Renal pelvis (tissue), 1 donor: ENCODE measurements at regions not wholly inside any gene's neighbourhood (a gene's known extent, or its start where the extent isn't known, plus 50 kb on each side); places are given as distances from the start of the nearest gene placed in this dataset.

Experiments
- DNase-seq: peaks from one replicate; pipeline ENCODE4 v3.0.0-alpha.2; 2013

DNA sequence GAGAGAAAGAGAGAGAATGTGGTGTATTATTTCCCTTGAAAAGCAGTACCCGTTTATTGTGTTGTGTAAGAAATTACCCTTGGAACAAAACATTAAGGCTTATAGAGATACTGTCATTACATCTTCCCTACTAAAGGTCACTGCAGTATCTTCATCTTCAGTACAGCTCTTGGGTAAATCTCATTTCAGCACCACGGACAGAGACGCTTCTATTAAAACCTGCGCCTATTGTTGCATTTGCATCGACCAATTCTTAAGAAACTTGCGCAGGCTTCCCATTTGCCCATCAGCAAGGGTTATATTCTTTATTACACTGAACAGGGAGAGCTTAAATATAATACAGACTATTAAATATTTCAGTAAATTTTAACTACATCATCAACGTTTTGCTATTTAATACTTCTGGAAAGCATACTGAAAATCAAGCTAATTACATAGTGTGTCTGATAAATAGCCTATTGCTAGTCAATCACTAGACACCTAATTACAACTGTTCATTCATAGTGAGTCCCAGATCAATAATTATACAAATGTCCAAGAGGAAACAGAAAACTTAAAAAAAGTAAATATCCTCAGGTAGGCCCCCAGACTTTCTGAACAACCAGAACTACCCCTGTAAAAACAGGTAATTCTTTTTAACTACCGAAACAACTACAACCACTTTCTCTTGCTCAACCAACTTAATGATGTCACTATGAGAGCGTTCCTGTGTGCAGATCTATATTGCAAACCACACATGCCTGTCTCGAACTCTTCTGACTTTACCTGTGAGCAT, 350.6 kb downstream of the LIG4 start:
- peak; percentile 87 for DNase-seq

DNA sequence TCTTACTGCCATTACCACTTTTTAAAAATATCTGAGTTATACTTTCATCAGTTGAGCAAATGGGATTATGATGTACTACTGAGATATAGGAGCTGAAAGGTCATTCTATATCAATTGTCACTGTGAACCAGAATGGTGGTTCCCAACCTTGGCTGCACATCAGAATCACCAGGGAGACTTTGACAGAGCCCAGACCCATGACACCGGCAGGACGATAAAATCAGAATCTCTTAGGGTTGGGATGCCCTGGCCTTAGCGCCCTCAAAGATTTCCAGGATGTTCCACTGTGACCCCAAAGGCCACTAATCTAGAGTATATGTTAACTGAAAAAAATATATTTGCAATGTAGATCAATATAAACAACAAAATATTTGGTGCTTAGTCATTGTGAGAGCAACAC, 355.1 kb downstream of the LIG4 start:
- no peak for DNase-seq

DNA sequence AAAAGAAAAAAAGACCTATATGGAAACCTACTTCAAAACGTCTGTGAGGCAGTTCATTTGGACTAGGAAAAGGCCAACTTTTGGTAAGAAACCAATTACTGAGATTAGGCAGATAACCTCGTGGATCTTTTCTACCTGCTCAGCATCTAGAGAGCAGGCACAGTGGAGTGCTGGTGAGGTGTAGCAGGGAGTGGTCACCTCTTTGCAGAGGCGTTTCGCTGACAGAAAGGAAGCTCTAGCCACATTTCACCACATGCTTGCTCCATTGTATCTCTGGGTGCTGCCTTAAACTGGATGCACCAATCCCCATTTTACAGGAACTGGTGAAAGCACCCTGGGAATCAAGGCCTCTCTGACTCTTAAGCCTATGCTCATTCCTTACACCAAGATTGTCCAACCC, 360.5 kb downstream of the LIG4 start:
- DNase-seq: no peak

DNA sequence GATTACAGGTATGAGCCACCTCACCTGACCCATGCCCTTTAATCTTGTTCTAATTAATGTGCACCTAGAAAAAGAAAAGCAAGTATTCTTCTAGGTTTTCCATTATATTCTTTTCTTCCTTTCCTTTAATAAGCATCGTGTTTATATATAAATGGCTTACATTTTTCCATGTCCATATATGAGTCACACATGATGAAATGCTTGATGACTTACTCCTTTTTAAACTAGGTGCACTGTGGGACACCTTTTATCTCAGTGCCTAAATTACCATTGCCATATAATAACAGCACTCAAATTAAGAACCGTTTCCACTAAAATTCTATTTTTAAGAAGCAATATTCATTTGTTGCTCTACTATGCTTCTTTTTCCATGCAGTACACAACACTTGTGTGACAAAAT, 363.3 kb downstream of the LIG4 start:
- DNase-seq: no peak

DNA sequence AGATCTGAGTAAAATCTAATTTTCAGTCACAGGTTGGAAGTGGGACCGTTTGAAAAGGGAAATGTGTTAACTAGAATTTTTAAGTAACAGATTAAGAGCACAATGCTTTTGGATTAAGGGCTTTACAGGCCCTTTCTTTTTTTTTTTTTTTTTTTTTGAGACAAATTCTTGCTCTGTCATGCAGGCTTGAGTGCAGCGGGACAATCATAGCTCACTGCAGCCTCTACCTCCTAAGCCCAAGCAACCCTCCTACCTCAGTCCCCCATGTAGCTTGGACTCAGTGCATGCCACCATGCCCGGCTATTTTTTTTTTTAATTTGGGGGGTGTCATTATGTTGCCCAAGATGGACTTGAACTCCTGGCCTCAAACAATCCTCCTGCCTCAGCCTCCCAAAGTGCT, 363.7 kb downstream of the LIG4 start:
- DNase-seq: no peak

DNA sequence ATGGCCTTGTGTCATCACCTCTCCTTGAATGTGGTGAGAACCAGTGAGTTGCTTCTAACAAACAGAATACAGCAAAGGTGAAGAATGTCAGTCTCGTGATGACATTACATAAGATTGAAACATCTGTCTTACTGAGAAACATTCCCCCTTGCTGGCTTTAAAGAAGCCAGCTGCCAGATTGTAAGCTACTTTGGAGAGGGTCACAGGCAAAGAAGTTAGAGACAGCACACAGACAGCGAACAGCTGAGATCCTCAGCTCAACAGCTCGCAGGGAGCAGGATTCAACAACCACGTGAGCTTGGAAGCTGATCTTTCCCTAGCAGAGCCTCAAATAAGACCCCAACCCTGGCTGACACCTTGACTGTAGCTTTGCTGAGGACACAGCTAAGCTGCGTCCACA, 367.9 kb downstream of the LIG4 start:
- DNase-seq: no peak

DNA sequence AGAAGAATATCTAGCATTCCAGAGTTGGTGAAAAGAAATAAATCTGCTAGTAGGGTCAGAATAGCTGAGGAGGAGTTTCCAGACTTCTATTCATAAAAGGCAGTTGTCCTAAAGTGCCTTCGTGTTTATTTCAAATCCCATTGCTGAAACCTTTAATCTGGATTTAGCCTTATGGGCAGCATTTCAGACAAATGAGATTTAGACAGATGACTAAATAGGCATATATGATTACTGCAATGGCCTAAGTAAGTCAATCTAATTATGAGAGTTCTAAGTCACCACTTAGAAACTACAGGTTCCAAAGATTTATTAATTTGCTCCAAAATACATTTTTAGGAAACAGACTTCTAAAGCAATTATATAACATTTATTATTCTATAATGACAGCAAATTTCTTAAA, 368.7 kb downstream of the LIG4 start:
- DNase-seq: no peak

DNA sequence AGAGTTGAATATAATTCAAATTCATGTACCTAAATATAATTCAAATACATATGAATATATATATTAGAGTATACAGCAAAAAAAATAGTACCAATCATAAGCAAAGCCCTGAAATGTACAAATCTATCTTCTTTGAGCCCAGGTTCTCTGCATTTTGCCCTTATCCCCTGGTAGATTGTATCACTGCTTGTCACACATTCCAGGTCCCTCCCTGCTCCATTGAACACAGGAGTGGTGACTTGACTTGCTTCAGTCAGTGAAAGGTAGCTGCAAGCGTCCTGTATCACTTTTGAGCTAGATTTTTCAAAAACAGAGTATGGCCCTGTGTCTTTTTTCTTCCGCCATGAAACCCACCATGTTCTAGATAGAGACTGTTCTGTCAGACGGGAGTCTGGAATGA, 369.4 kb downstream of the LIG4 start:
- no peak for DNase-seq

DNA sequence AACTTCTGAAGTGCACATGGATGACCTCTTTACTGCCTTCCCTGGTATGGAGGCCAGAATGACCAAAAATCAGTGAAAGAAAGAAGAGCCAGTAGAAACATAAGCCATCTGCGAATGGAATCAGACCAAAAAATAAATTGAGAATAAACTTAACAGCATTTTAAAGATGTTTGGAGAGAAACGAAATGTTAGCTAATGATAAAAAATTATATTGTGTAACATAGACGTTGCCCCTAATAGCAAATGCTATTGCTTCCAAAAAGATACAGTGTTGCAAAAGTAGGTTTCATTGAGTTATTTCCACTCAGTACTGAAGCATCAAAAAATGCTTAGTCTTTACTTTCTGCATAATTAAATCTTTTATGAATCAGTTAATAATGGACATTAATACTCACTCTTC, 371.7 kb downstream of the LIG4 start:
- DNase-seq: no peak

DNA sequence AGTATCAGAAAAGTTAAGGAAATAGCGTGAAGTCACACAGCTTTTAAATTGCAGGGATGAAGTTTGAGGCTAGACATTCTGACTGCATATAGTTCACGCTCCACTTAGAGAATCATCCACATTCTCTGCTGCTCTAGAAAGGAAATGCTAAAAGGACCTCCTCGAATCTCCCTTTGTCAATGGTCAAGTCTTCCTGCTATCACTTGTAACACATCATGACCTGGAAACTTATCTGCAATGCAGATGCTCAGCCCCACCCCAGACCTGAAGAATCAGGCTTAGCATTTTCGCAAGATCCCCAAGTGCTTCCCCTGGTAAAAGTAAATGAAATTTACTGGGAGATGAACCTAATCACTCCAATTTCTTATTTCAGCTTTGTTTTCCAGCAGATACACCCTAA, 372.1 kb downstream of the LIG4 start:
- no peak for DNase-seq

DNA sequence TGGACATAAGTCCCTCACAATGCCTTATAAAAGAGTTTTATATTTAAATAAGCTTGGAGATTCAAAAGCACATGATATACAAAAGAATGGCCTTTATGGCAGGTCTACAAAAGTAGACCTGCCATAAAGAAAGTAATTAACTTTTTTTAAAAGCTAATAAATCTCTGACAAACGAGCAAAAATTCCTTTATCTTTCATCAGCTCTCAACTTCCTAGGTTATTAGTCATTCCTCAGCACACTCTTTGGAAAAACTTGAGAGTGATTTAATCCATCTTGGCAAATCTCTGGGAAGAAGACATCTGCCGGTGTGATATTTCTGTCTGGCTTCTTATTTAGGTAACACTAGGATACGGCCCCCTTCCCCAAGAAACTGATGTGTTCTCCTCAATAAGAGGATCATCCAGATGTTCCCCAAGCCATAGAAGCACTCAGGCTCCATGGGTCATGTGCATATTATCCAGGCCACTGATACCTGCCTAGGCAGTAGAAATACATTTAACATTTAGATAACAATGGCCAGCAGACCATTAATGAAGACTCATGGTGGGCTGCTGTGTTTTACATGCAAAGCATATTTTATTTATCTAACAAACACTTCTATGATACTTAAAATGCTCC, 372.7 kb downstream of the LIG4 start:
- no peak for DNase-seq

DNA sequence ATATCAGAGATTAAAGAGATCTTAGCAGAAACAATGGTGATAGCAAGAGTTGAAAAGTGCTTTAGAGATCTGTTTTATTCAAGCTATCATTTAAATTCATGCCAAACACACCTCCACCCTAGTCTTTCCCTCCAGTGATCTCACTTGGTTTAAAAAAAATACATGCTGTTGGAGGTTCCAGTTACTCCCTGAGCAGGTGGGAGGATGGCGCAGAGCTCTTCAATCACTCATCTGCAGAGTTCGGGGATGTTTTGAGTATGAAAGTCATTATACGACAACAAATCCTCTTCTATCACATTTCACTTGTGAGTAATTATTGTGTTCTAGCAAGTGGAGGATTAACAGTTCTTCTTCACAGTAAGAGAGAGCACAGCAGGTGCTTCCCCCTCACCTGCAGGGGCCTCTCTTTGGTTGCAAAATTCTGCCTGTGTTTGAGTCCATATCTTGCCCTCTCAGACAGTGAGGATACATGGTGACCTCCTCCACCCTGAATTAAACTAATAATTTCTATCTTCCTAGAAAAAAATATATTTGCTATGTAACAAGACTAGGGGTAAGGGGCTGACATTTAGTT, 376.7 kb downstream of the LIG4 start:
- DNase-seq: no peak

DNA sequence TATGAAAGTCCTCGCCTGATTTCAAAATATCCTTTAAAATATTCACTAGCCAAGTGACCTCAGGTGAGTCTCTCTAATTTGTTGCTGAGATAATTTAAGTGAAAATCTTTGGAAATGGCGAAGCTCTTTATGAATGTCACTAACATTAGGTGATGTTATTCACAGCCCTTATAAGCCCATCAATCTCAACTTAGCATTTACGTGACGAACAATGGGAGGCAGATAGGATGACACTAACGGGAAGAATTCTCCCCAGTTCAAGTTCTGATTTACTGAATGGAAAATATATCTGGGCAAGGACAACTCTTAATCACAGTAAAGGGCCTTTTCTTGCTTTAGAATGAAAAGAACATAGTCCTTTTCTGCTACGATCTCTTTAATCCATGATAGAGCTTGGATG, 378.7 kb downstream of the LIG4 start:
- DNase-seq: no peak

DNA sequence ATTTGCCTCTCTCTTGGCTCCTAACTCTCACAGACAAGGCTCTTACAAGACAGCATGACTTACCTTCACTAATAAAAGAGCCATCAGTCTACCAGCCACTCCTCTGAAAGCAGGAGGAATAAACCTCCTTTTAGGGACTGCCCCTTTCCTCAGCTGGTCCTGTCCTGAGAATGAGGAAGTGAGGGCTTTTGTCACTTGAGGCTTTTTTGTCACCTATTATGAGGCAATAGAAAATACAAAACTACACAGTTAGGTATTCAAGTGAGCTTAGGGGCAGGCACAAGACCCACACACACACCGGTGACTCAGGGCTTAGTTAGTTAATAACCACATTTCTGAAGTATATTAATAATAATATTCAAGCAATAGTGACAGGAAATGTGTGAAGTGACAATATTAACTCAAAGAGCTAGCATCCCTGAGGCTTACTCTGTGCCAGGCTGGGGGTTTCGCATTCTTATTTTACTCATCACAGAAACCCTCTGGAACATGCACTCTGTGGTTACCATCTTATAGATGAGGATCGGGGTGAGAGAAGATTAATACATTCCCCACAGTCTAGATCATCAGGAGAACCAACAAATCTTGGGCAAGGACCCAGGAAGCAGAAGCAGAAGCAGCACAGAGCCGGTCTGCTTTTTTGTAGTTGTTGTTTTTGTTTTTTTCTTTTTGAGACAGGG, 379.9 kb downstream of the LIG4 start:
- no peak for DNase-seq

DNA sequence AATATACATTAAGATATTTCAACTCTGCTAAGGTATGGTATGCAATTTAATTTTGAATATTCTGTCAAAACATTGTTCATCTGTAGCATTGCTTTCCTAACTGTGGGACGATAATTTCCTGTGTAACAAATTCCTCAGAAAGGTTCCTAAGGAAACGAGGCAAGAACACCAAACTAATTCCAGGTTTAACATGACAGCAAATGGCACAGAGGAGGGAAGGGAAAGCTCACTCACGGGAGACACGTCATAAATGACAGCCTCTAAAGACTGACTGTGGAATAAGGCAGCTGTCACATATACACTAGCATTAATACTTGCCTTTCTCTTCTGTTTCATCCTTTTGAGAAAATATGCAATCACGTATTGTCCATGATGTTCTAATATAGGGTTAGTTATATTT, 380.6 kb downstream of the LIG4 start:
- DNase-seq: no peak

DNA sequence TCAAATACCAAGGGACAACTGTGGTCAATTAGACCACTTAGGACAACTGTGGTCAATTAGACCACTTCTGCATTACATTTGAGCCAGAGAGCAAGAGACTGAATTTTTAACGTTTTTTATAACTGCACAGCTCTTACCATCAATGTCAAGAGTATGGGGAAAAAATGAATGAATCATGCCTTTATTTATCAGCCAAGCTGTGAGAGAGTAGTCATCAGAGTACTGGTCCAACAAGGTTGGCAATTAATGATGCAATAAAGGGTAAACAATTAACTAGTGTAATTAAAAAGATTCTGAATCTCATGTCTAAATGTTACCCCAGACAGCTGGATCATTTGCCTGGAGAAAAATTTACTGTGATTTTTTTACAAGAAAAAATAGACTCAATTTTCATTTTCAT, 381.1 kb downstream of the LIG4 start:
- DNase-seq: no peak

DNA sequence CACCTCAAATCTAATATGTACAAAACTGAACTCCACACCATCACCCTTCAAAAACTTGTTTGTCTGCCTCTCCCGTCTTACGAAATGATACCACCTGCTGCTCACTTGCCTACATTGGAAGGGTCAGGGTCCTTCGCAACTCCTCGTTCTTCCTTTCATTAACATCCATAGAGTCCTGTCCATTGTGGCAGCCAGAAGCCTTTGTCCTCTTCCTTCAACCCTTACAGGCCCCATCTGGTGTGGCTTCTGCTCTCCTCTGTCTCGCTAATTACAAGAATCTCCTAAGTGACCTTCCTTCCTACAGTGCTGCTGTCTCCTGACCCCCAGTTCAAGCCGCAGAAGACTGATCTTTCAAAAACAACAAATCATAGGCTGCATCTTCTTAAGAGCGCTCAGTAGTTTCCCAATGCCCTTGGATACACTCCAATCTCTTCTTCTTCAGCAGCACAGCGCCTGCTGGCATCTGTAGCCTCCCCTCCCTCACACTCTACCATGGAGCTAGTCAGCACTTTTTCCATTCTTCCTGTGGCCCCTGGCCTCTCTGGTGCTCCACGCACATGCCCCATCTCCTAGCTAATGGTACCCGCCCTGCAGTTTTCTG, 382.7 kb downstream of the LIG4 start:
- no peak for DNase-seq

DNA sequence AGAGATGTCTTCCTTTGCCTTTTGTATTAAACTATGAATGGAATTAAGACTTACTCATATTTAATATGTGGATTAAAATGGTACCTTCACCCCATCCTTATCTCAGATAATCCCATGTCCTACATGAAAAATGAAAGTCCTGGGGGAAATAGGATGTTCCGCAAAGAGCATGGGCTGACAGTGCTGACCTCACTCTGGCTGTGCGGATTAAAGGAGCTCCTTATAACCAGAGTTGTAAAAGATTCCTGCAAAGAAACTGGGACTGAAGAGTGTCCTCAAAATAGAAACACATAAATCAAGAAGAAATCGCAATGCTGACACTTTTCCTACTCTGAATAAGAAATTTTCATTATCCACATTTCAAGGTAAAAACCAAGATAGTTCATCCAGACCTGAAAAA, 384.5 kb downstream of the LIG4 start:
- no peak for DNase-seq

DNA sequence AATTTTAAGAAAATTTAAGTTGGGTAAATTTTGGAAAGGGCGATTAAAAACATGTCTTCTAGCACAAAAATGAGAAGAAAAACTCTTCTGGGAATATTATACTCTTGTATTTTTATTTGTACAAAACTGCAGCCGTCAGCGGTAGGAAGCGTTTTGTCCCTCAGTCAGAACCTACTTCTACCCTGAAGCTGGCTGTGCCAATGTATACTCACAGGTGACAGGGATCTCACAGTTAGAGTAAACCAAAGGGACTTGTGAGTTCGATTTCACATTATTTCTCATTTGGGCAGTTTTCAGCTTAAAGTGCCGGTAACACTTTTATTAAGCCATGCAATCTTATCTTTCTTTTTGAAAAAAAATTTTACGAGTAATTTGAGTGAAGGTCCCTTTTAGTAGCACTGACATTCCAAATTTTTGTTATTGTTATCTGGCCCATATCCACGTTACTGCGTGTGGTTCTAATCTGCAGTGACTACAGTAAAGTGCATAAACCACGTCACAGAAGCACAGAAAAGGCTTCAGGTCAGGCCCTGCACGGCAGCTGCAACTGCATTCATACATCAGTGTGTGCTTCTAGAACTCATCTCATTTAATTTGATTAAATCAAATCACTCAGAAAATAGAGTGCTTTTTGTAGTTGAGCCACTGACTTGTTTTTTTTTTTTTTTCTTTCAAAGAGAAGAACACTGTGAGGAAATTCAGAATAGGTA, 387.3 kb downstream of the LIG4 start:
- DNase-seq: no peak

DNA sequence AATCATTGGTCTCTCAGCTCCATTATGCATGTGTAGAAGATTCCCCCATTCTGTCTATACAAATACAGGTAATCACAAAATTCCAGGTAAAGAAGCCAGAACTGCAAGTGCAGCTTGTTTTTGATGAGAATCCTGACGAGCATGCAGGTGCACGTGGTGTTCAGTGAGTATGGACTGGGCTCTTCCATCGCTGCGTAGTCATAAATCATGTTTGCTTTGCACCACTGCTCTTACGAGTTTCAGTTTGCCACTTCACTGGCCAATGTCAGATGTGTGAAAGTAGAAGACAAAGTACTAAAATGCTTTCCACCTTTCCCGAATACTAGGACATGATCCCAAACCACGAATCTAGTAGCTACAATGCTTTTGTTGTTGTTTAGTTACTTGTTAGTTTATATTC, 390.7 kb downstream of the LIG4 start:
- DNase-seq: peak; percentile 40

DNA sequence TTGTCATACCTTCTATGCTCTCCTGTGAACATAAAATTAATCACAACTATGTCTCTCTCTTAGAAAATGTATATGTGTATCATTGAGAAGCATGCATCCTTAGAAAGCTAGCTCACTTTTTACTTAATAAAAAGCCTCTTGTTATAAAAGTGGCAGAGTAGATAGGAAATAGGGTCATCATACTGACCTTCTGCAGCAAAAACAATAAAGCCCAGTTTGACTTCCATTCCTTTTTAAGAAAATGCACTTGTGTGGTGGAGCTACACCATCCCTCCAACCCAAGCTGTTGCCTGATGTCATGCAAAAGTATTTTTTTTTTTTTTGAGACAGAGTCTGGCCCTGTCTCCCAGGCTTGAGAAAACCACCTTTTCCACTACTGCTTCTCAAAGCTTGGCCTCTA, 393.3 kb downstream of the LIG4 start:
- DNase-seq: no peak

DNA sequence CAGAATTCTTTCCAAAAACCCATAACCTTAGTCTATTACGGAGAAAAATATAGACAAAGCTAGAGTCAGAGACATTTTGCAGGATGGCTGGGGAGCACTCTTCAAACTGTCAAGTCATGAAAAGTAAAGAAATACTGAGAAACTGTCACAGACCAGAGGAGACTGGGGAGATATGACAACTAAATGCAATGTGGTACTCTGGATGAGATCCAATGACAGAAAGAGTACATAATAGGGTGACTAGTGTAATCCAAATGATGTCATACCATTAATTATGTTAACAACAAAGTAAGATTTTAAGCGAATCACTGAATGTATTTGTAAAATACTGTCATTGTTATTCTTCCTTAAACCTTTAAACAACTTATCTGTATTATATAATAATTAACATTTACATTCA, 393.8 kb downstream of the LIG4 start:
- DNase-seq: no peak
